H9 (cell line): ENCODE measurements at regions not wholly inside any gene's neighbourhood (a gene's known extent, or its start where the extent isn't known, plus 50 kb on each side); places are given as distances from the start of the nearest gene placed in this dataset.

Source experiments
- DNase-seq: peaks from one replicate; pipeline ENCODE4 v3.0.0-alpha.2; 2017
- H2AFZ ChIP-seq: one replicate; pipeline ENCODE4 v1.6.1; 2013; ENCODE audit warnings: mild to moderate bottlenecking, low read length, control low read depth, moderate library complexity
- H2AK5ac ChIP-seq: 2 replicates; pipeline ENCODE4 v1.6.1; 2013; ENCODE audit warnings: low read length, control low read depth, mixed read lengths; ENCODE audit not compliant: insufficient read length
- H2BK120ac ChIP-seq: one replicate; pipeline ENCODE4 v1.6.1; 2013; ENCODE audit warnings: low read depth, mild to moderate bottlenecking, low read length, control low read depth, inconsistent platforms; ENCODE audit not compliant: poor library complexity, severe bottlenecking
- H2BK12ac ChIP-seq: 2 replicates; pipeline ENCODE4 v1.6.1; 2013; ENCODE audit warnings: low read length, control low read depth, mixed read lengths, low read depth; ENCODE audit not compliant: insufficient read length
- H2BK15ac ChIP-seq: 2 replicates; pipeline ENCODE4 v1.6.1; 2013; ENCODE audit warnings: low read depth, low read length, control low read depth
- H2BK20ac ChIP-seq: one replicate; pipeline ENCODE4 v1.6.1; 2013; ENCODE audit warnings: low read depth, mild to moderate bottlenecking, low read length, control low read depth, inconsistent platforms; ENCODE audit not compliant: poor library complexity, severe bottlenecking
- H2BK5ac ChIP-seq: 2 replicates; pipeline ENCODE4 v1.6.1; 2013; ENCODE audit warnings: low read length, control low read depth, mixed read lengths; ENCODE audit not compliant: insufficient read length
- H3K14ac ChIP-seq: 2 replicates; pipeline ENCODE4 v1.6.1; 2013; ENCODE audit warnings: low read length, control low read depth; ENCODE audit not compliant: insufficient read depth
- H3K18ac ChIP-seq: 2 replicates; pipeline ENCODE4 v1.6.1; 2013; ENCODE audit warnings: low read depth, mild to moderate bottlenecking, mixed read lengths, low read length, control low read depth; ENCODE audit not compliant: insufficient read length
- H3K23ac ChIP-seq: 2 replicates; pipeline ENCODE4 v1.6.1; 2013; ENCODE audit warnings: low read length, control low read depth, mixed read lengths, low read depth; ENCODE audit not compliant: insufficient read length
- H3K23me2 ChIP-seq: 2 replicates; pipeline ENCODE4 v1.6.1; 2013; ENCODE audit warnings: low read depth, mild to moderate bottlenecking, mixed read lengths, low read length, control low read depth; ENCODE audit not compliant: insufficient read length, poor library complexity, severe bottlenecking
- H3K27ac ChIP-seq: 2 replicates; pipeline ENCODE4 v1.5.1; 2013; ENCODE audit warnings: low read length, control low read depth, mixed read lengths, low read depth; ENCODE audit not compliant: insufficient read length
- H3K27me3 ChIP-seq: 2 replicates; pipeline ENCODE4 v1.6.1; 2013; ENCODE audit warnings: low read length, control low read depth, inconsistent platforms; ENCODE audit not compliant: insufficient read depth
- H3K4ac ChIP-seq: 2 replicates; pipeline ENCODE4 v1.6.1; 2013; ENCODE audit warnings: low read depth, mild to moderate bottlenecking, control low read depth, inconsistent platforms, low read length, moderate library complexity
- H3K4me1 ChIP-seq: 2 replicates; pipeline ENCODE4 v1.6.1; 2013; ENCODE audit warnings: low read length, control low read depth, inconsistent platforms; ENCODE audit not compliant: insufficient read depth
- H3K4me2 ChIP-seq: 2 replicates; pipeline ENCODE4 v1.6.1; 2013; ENCODE audit warnings: low read length, control low read depth, mixed read lengths; ENCODE audit not compliant: insufficient read length, insufficient read depth
- H3K56ac ChIP-seq: 2 replicates; pipeline ENCODE4 v1.6.1; 2013; ENCODE audit warnings: low read depth, mild to moderate bottlenecking, mixed read lengths, low read length, control low read depth; ENCODE audit not compliant: insufficient read length
- H3K79me1 ChIP-seq: 2 replicates; pipeline ENCODE4 v1.6.1; 2013; ENCODE audit warnings: low read depth, mild to moderate bottlenecking, moderate library complexity, low read length, control low read depth, inconsistent platforms; ENCODE audit not compliant: insufficient read depth, poor library complexity, severe bottlenecking
- H3K79me2 ChIP-seq: 2 replicates; pipeline ENCODE4 v1.6.1; 2013; ENCODE audit warnings: low read length, control low read depth, inconsistent platforms; ENCODE audit not compliant: insufficient read depth
- H3K9ac ChIP-seq: 2 replicates; pipeline ENCODE4 v1.6.1; 2013; ENCODE audit warnings: low read length, control low read depth, mixed read lengths; ENCODE audit not compliant: insufficient read length; ENCODE audit errors: extremely low read depth
- H3K9me3 ChIP-seq: one replicate; pipeline ENCODE4 v1.6.1; 2013; ENCODE audit warnings: low read depth, low read length, inconsistent platforms; ENCODE audit not compliant: control insufficient read depth
- H3T11ph ChIP-seq: one replicate; pipeline ENCODE4 v1.6.1; 2013; ENCODE audit warnings: mild to moderate bottlenecking, low read length, control low read depth, inconsistent platforms
- H4K20me1 ChIP-seq: one replicate; pipeline ENCODE4 v1.6.1; 2013; ENCODE audit not compliant: control insufficient read depth, insufficient read length, insufficient read depth
- H4K5ac ChIP-seq: 2 replicates; pipeline ENCODE4 v1.6.1; 2013; ENCODE audit warnings: low read depth, mild to moderate bottlenecking, mixed read lengths, low read length, control low read depth; ENCODE audit not compliant: insufficient read length
- H4K8ac ChIP-seq: replicated peaks from 2 replicates; pipeline ENCODE4 v1.6.1; 2013; ENCODE audit warnings: low read length, control low read depth, mixed read lengths, low read depth; ENCODE audit not compliant: insufficient read length
- H4K91ac ChIP-seq: 2 replicates; pipeline ENCODE4 v1.6.1; 2013; ENCODE audit warnings: low read depth, mild to moderate bottlenecking, moderate library complexity, mixed read lengths, low read length, control low read depth; ENCODE audit not compliant: insufficient read length
- H3K27ac Mint-ChIP-seq, 3 experiments: 2 replicates in 2 of 3; 3 replicates in 1 of 3; pipeline ENCODE4 v1.8.0; 2020 to 2021; ENCODE audit warnings: mixed read lengths in 3 of 3, mild to moderate bottlenecking in 1 of 3, moderate library complexity in 1 of 3
- H3K27me3 Mint-ChIP-seq: 2 replicates; pipeline ENCODE4 v1.8.0; 2021; ENCODE audit warnings: low read depth, mild to moderate bottlenecking, moderate library complexity, mixed read lengths
- H3K36me3 Mint-ChIP-seq, 3 experiments: 2 replicates in 2 of 3; 3 replicates in 1 of 3; pipeline ENCODE4 v1.8.0; 2020 to 2021; ENCODE audit warnings: low read depth in 3 of 3, mixed read lengths in 3 of 3; ENCODE audit not compliant: insufficient read depth in 1 of 3
- H3K4me1 Mint-ChIP-seq, 2 experiments: 2 replicates each; pipeline ENCODE4 v1.8.0; 2020; ENCODE audit warnings: mixed read lengths in 2 of 2
- H3K4me3 Mint-ChIP-seq, 2 experiments: 2 replicates in 1 of 2; 3 replicates in 1 of 2; pipeline ENCODE4 v1.8.0; 2020 to 2021; ENCODE audit warnings: mild to moderate bottlenecking in 2 of 2, mixed read lengths in 2 of 2, moderate library complexity in 1 of 2
- H3K9me3 Mint-ChIP-seq, 2 experiments: 2 replicates in 1 of 2; 3 replicates in 1 of 2; pipeline ENCODE4 v1.8.0; 2020; ENCODE audit warnings: mild to moderate bottlenecking in 2 of 2, mixed read lengths in 2 of 2, moderate library complexity in 1 of 2
- WGBS: extraction: QIAGEN DNeasy Blood & Tissue Kit; methylation state at CpG from one replicate; pipeline ENCODE4 v1.1.7; 2013; ENCODE audit warnings: missing lambda C conversion rate, low lambda C conversion rate, mixed read lengths; ENCODE audit not compliant: insufficient read length; ENCODE audit errors: extremely low coverage; 5-methylcytosine and 5-hydroxymethylcytosine counted together
- TF ChIP-seq, protein P1 (sequence below): fragments of 200-600 bp; sonication (generic); conservative IDR thresholded peaks from 3 replicates; pipeline ENCODE4 v1.8.0; 2021; ENCODE audit warnings: antibody characterized with exemption, mild to moderate bottlenecking

DNA sequence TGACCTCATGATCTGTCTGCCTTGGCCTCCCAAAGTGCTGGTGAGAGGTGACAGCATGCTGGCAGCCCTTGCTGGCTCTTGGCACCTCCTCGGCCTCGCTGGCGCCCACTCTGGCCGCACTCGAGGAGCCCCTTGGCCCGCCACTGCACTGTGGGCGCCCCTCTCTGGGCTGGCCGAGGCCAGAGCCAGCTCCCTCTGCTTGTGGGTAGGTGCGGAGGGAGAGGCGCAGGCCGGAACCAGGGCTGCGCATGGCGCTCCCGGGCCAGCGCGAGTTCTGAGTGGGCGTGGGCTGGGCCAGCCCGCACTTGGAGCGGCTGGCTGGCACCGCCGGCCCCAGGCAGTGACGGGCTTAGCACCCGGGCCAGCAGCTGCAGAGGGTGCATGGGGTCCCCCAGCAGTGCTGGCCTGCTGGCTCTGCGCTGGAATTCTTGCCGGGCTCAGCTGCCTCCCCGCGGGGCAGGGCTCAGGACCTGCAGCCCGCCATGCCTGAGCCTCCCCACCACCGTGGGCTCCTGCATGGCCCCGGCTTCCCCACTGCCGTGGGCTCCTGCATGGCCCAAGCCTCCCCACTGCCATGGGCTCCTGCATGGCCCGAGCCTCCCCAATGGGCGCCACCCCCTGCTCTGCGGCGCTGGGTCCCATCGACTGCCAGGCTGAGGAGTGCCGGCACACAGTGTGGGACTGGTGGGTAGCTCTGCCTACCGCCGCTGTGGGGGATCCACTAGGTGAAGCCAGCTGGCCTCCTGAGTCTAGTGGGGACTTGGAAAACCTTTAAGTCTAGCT lies 76.4 kb upstream of the OSBPL11 start:
- Mint-ChIP-seq H3K36me3 (no peaks in the 10 kb centered on the region; a peak in 1 of 7 replicates), H3K4me3 (no peak overlapping the region), H3K9me3 (no peaks in the 10 kb centered on the region), H3K27ac (no peak overlapping the region), H3K27me3 (no peaks in the 10 kb centered on the region; the same call in 1 of the 2 replicates), H3K4me1 (peaks cover 11 to 13% of the 10 kb centered on the region in 2 experiments)
- no peak overlapping the region for H2BK12ac ChIP-seq
- H3K4ac ChIP-seq: no peak overlapping the region
- no peaks in the 10 kb centered on the region for H3K9me3 ChIP-seq
- no peaks in the 10 kb centered on the region for H3K27me3 ChIP-seq
- no peak overlapping the region for H3K18ac ChIP-seq
- no peak overlapping the region for H3K14ac ChIP-seq
- no peak overlapping the region for H3T11ph ChIP-seq
- no peaks in the 10 kb centered on the region for H4K20me1 ChIP-seq
- no peak overlapping the region for H2BK15ac ChIP-seq
- no peaks in the 10 kb centered on the region for H3K79me1 ChIP-seq
- no peak overlapping the region for H3K23ac ChIP-seq
- DNase-seq: peak; percentile 46
- no peak overlapping the region for H2BK5ac ChIP-seq
- TF ChIP-seq, protein P1, sequence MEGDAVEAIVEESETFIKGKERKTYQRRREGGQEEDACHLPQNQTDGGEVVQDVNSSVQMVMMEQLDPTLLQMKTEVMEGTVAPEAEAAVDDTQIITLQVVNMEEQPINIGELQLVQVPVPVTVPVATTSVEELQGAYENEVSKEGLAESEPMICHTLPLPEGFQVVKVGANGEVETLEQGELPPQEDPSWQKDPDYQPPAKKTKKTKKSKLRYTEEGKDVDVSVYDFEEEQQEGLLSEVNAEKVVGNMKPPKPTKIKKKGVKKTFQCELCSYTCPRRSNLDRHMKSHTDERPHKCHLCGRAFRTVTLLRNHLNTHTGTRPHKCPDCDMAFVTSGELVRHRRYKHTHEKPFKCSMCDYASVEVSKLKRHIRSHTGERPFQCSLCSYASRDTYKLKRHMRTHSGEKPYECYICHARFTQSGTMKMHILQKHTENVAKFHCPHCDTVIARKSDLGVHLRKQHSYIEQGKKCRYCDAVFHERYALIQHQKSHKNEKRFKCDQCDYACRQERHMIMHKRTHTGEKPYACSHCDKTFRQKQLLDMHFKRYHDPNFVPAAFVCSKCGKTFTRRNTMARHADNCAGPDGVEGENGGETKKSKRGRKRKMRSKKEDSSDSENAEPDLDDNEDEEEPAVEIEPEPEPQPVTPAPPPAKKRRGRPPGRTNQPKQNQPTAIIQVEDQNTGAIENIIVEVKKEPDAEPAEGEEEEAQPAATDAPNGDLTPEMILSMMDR: peak; percentile 18; the same call in 1 of the 3 replicates
- H3K4me1 ChIP-seq: no peaks in the 10 kb centered on the region
- H4K91ac ChIP-seq: no peak overlapping the region
- H3K9ac ChIP-seq: no peak overlapping the region
- no peak overlapping the region for H2AFZ ChIP-seq
- H4K8ac ChIP-seq: no peak overlapping the region
- no CpG with 5 or more reads among the region's 39 CpGs for WGBS
- no peaks in the 10 kb centered on the region for H3K23me2 ChIP-seq
- no peak overlapping the region for H4K5ac ChIP-seq
- no peak overlapping the region for H2AK5ac ChIP-seq
- H2BK20ac ChIP-seq: no peak overlapping the region
- H3K27ac ChIP-seq: no peak overlapping the region
- H3K4me2 ChIP-seq: no peak overlapping the region
- H3K56ac ChIP-seq: no peak overlapping the region
- no peaks in the 10 kb centered on the region for H3K79me2 ChIP-seq
- H2BK120ac ChIP-seq: no peak overlapping the region
